Activated CD8-positive, alpha-beta memory T cell treated with anti-CD3 and anti-CD28 coated beads for 48 hours (primary cell): ENCODE measurements at regions not wholly inside any gene's neighbourhood (a gene's known extent, or its start where the extent isn't known, plus 50 kb on each side); places are given as distances from the start of the nearest gene placed in this dataset.
"Not testable (repeated sequence)": the region's sequence is repeated elsewhere in the genome, so short reads cannot be mapped to it uniquely, and the experiment has no call there.

Source experiments
- DNase-seq, 3 experiments: peaks; one replicate each; pipeline ENCODE4 v3.0.0-alpha.2; 2020; ENCODE audit warnings: low read depth in 2 of 3, low spot score in 2 of 3

DNA sequence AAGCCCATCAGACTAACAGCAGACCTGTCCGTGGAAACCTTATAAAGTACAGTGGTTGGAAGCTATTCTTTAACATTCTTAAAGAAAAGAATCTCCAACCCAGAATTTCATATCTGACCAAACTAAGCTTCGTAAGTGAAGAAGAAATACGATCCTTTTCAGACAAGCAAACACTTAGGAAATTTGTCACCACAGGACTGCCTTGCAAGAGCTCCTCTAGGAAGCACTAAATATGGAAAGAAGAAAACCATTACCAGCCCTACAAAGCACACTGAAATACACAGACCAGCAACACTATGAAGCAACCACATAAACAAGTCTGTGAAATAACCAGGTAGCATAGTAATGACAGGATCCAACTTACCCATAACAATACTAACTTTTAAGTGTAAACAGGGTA, 177.7 kb upstream of the PRSS1 start:
- no peak for DNase-seq

GRCh38 chr7:142569851-142570250, 179.4 kb upstream of the PRSS1 start:
- DNase-seq: no peak

GRCh38 chr7:142568435-142569097, 180.7 kb upstream of the PRSS1 start:
- DNase-seq: no peak

- DNase-seq: no peak
Observed at GRCh38 chr7:142567201-142568075, 181.8 kb upstream of the PRSS1 start.

- no peak for DNase-seq
Observed at GRCh38 chr7:142566271-142566670, 183.0 kb upstream of the PRSS1 start.

- DNase-seq: not testable (repeated sequence)
Observed at GRCh38 chr7:142564125-142564524, 185.1 kb upstream of the PRSS1 start.

DNA sequence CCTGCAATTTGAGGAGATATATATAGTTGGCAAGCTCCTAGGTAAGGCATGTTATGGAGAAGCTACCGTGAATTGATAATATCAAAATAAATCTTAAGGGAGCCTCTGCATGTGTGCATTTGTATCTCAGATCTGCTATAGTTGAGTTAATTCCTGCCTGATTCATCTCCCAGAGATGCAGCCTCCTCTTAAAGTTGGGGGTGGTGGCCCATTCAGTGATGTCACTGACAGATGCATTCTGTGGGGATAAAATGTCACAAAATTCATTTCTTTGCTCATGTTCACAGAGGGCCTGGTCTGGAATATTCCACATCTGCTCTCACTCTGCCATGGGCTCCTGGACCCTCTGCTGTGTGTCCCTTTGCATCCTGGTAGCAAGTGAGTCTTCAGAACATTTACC, 185.8 kb upstream of the PRSS1 start:
- DNase-seq: no peak

DNA sequence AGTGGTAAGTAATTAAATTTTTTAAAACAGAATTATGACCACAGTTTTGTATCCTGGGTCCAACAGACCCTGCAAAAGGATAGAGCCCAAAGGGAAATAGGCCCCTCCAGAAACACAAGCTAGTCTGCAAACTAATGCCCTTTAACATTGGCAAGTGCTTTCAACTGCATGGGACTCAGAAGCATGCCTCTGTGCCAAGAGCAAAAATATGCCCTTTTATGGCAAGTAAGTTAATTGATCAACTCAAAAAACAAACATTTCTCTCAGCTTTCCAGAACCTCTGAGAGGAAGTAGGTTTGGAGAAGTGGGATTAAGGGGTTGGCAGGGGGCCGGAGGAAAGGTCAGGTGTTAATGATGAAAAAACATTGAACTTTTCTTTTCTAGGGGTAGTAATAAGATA, 186.6 kb upstream of the PRSS1 start:
- no peak for DNase-seq

DNA sequence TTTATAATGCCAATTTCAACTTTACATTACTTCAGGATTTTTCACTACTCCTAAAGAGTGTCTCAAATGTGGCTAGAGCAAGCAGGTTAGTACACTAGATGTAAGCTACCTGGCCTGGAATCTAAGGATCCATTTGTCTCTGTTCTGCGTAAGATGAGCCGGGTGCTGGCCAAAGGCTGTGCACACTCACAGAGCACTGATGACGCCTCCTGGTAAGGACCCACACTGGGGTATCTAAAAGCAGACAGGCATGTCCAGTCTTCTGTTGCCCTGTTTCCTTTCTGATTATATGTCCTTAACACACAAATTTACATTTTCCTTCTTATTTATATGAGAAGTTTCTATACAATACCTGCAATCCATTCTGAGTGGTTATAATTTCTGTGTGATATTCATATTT, 187.9 kb upstream of the PRSS1 start:
- DNase-seq: not testable (repeated sequence)

DNA sequence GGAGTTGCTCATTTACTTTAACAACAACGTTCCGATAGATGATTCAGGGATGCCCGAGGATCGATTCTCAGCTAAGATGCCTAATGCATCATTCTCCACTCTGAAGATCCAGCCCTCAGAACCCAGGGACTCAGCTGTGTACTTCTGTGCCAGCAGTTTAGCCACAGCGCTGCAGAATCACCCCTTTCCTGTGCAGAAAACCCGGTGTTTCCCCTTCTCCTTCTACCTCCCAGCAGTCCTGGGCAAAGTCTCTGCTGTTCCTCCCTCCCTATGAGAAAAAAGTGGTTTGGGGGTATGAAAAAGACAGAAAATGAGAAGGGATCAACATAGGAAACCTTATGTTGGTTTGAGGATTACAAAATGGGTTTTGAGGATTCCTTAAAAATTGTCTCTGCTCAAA, 188.5 kb upstream of the PRSS1 start:
- not testable (repeated sequence) for DNase-seq

DNA sequence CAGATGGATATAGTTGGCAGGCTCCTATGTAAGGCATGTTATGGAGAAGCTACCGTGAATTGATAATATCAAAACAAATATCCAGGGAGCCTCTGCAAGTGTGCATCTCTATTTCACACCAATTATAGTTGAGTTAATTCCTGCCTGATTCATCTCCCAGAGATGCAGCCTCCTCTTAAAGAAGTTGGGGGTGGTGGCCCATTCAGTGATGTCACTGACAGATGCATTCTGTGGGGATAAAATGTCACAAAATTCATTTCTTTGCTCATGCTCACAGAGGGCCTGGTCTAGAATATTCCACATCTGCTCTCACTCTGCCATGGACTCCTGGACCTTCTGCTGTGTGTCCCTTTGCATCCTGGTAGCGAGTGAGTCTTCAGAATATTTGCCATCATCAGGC, 189.1 kb upstream of the PRSS1 start:
- DNase-seq: no peak

- no peak for DNase-seq
Observed at GRCh38 chr7:142557971-142558582, 191.2 kb upstream of the PRSS1 start.

GRCh38 chr7:142556740-142557139, 192.5 kb upstream of the PRSS1 start:
- DNase-seq: no peak

- no peak for DNase-seq
Observed at GRCh38 chr7:142554560-142555532, 194.4 kb upstream of the PRSS1 start.

- no peak for DNase-seq
Observed at GRCh38 chr7:142553216-142553615, 196.1 kb upstream of the PRSS1 start.

GRCh38 chr7:142548978-142549377, 200.3 kb upstream of the PRSS1 start:
- no peak for DNase-seq

- no peak for DNase-seq
Observed at GRCh38 chr7:142546452-142546851, 202.8 kb upstream of the PRSS1 start.

GRCh38 chr7:142542942-142543341, 206.3 kb upstream of the PRSS1 start:
- DNase-seq: no peak

DNA sequence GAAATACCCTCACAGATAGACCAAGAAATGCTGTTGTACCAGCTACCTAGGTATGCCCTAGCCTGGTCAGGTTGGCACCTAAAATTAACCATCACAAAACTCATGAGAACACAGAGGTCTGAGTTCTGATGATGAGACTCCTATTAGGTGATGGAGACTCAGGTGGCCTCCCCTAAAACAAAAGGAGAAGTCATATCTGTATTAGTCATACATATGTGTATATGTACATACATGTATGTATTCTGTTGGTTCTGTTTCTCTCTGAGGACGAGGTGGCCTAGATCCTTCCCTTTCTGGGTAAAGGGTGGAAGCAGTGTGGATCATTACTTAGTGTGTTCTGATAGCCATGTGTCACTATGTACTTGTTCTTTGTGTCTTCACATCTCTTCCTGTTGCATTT, 207.2 kb upstream of the PRSS1 start:
- DNase-seq: no peak

- DNase-seq: no peak
Observed at GRCh38 chr7:142540371-142540770, 208.9 kb upstream of the PRSS1 start.

- no peak for DNase-seq
Observed at GRCh38 chr7:142539901-142540300, 209.4 kb upstream of the PRSS1 start.
